Mucosa of descending colon (tissue), 3 donors: ENCODE measurements at regions not wholly inside any gene's neighbourhood (a gene's known extent, or its start where the extent isn't known, plus 50 kb on each side); places are given as distances from the start of the nearest gene placed in this dataset.

ENCODE experiments used
- ATAC-seq: fragments of 200-7000 bp; cut with Tn5 transposase; one replicate; pipeline ENCODE4 v1.9.1; 2020; ENCODE audit warnings: mild to moderate bottlenecking, moderate library complexity
- DNase-seq, 3 donors: peaks; one replicate each; pipeline ENCODE4 v3.0.0-alpha.2; 2020
- H3K36me3 ChIP-seq: fragments of 200-600 bp; one replicate; pipeline ENCODE4 v1.8.0; 2021; ENCODE audit warnings: low read depth, mild to moderate bottlenecking
- H3K4me1 ChIP-seq: fragments of 200-600 bp; one replicate; pipeline ENCODE4 v1.8.0; 2021; ENCODE audit warnings: low read depth, mild to moderate bottlenecking
- H3K4me3 ChIP-seq: fragments of 200-600 bp; one replicate; pipeline ENCODE4 v1.8.0; 2021; ENCODE audit warnings: mild to moderate bottlenecking
- H3K9me3 ChIP-seq: fragments of 200-600 bp; one replicate; pipeline ENCODE4 v1.8.0; 2021; ENCODE audit warnings: mild to moderate bottlenecking
- CTCF ChIP-seq: fragments of 200-600 bp; IDR thresholded peaks from one replicate; pipeline ENCODE4 v1.8.0; 2022; ENCODE audit warnings: antibody characterized with exemption, mild to moderate bottlenecking
- intact Hi-C, 2 donors: fragments of 100-400 bp; cut with DNase I in 1 of 2; cut with micrococcal nuclease in 1 of 2; formaldehyde crosslinking; loops; one replicate each; pipeline versions ENCODE4 v1.11.0 to v1.11.1; 2022; cut with DNase I, micrococcal nuclease
- donor health status: DM: no; HTN: no; CAD: no; lungs with moderate emphysema.
- donor health status: DM: no; HTN: no; CAD: no.
- donor health status: DM: no; HTN: yes; CAD: no.

DNA sequence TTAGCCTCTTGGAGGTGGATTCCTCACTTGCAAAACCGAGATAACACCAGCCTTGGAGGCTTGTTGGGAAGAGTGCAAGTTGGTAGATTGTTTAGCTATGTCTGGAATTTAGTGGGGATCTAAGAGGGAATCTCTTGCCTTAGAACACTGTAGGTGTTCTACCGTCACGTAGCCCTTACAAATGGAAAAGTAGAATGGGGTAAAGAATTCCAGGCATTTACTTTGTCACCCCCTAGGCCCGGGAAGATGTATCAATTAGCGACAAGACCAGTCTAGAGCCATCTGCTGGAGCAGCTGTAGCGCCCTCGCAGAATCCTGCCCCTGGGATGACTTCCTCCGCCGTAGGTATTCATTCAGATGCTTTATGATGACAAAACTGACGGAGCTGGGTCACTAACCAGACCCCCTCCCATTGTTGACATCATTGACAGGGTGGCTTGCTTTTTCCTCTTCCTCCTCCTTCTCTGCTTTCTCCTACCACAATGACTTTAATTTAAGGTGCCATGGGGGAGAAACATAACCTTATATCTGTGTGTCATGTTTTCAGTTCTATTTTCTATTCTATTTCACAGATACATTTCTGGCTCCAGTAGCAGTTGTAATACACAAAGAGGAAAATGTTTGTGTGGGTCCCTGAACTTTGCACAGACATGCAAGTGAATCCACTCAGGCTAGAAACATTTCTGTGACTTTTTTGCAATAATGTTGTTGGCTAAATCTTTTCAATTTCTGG lies 262.6 kb upstream of the LYZL1 start:
- H3K36me3 ChIP-seq = no peaks in the 10 kb centered on the region
- ATAC-seq = no peak

DNA sequence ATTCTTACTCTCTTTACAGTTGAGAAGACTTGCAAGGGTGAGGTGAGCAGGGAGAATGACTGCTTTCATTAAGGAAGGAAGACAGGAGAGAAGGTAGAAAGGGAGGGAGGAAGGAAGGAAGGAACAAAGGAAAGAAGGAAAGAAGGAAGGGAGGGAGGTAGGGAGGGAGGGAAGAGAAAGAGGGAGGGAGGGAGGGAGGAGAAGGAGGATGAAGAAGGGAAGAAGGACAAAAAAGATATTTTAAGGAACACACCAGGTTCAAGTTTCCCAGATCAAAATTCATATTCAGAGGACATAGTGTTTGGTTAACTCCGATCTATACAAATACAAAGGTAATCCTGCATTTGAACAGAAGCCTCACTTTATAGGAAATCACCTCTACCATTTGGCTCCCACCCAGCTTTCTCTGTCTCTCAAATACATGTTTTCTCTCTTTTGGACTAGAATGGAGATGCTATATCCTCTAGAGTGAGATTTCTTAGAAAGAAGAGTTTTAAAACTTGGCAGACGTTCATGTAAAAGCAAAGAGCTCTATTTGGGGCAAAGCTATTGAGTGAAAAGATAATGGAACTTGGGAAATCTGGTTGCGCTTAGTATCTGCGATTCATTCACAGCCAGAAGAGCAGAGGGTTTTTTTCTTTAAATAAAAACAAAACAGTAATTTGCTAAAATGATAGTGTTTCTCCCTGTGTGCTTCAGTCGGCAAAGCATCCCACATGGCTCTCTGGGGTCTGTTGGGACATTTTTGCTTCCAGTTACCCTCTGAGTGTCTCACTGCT lies 261.9 kb upstream of the LYZL1 start:
- no peak for DNase-seq
- no peak for ATAC-seq

More for the DNA sequence above, 262.6 kb upstream of the LYZL1 start:
- intact Hi-C loops = no loop called here
- no peak for DNase-seq
- Histone ChIP-seq H3K4me3 (no peak overlapping the region), H3K9me3 (no peaks in the 10 kb centered on the region), H3K4me1 (no peaks in the 10 kb centered on the region)
- no peak for TF ChIP-seq CTCF

DNA sequence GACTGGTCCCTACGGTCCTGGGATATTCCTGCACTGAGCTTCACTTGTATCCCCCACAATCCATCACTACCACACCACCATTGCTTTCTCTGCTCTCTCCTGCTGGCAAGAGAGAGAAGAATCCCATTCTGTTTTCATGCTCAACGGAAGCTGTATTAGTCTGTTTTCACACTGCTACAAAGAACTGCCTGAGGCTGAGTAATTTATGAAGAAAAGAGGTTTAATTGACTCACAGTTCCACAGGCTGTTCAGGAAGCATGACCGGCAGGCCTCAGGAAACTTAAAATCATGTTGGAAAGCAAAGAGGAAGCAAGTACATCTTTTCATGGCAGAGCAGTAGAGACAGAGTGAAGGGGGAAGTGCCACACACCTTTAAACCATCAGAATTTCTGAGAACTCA lies 260.4 kb upstream of the LYZL1 start:
- no peak for ATAC-seq
- H3K4me3 ChIP-seq = no peak overlapping the region
- H3K4me1 ChIP-seq = no peaks in the 10 kb centered on the region
- intact Hi-C loops = no loop called here
- no peaks in the 10 kb centered on the region for H3K9me3 ChIP-seq
- no peaks in the 10 kb centered on the region for H3K36me3 ChIP-seq
- no peak for DNase-seq
- TF ChIP-seq CTCF = no peak

More for the DNA sequence above, 261.9 kb upstream of the LYZL1 start:
- Histone ChIP-seq H3K4me3 (no peak overlapping the region), H3K4me1 (no peaks in the 10 kb centered on the region), H3K36me3 (no peaks in the 10 kb centered on the region), H3K9me3 (no peaks in the 10 kb centered on the region)
- TF ChIP-seq CTCF = no peak
- intact Hi-C loops = no loop called here

- no peaks in the 10 kb centered on the region for H3K9me3 ChIP-seq
- intact Hi-C loops = no loop called here
- peak; percentile 61 for ATAC-seq
These were observed 258.0 kb upstream of the LYZL1 start for GRCh38 chr10:29030900-29031299.

GRCh38 chr10:29032169-29032568 lies 256.7 kb upstream of the LYZL1 start:
- Histone ChIP-seq H3K4me1 (no peaks in the 10 kb centered on the region), H3K4me3 (no peak overlapping the region), H3K9me3 (no peaks in the 10 kb centered on the region), H3K36me3 (no peaks in the 10 kb centered on the region)
- intact Hi-C loops = no loop called here
- no peak for TF ChIP-seq CTCF
- no peak for DNase-seq
- ATAC-seq = no peak

More at GRCh38 chr10:29030900-29031299, 258.0 kb upstream of the LYZL1 start:
- no peaks in the 10 kb centered on the region for H3K4me1 ChIP-seq
- no peaks in the 10 kb centered on the region for H3K36me3 ChIP-seq
- TF ChIP-seq CTCF = no peak
- H3K4me3 ChIP-seq = no peak overlapping the region
- DNase-seq = no peak
